GM12874 (cell line): ENCODE measurements at regions not wholly inside any gene's neighbourhood (a gene's known extent, or its start where the extent isn't known, plus 50 kb on each side); places are given as distances from the start of the nearest gene placed in this dataset.

Experiments used
- CTCF ChIP-seq: IDR thresholded peaks from 2 replicates; pipeline ENCODE4 v1.5.1; 2011; ENCODE audit warnings: low read depth, mild to moderate bottlenecking, control low read depth, low read length, moderate library complexity; ENCODE audit not compliant: insufficient read depth

GRCh38 chr3:194867270-194867983 lies 181.7 kb downstream of the FAM43A start:
- TF ChIP-seq CTCF: no peak

GRCh38 chr3:194868831-194869230 lies 183.1 kb downstream of the FAM43A start:
- TF ChIP-seq CTCF: no peak

- no peak for TF ChIP-seq CTCF
Observed at GRCh38 chr3:194869482-194870169, 183.9 kb downstream of the FAM43A start.

- TF ChIP-seq CTCF: no peak
Observed at GRCh38 chr3:194870394-194871110, 184.9 kb downstream of the FAM43A start.

GRCh38 chr3:194871143-194871863 lies 185.6 kb downstream of the FAM43A start:
- TF ChIP-seq CTCF: no peak

- TF ChIP-seq CTCF: no peak
Observed at GRCh38 chr3:194871864-194872668, 186.4 kb downstream of the FAM43A start.
